IPS-20b (cell line): ENCODE measurements at regions not wholly inside any gene's neighbourhood (a gene's known extent, or its start where the extent isn't known, plus 50 kb on each side); places are given as distances from the start of the nearest gene placed in this dataset.

Experiments used
- H3K27ac ChIP-seq: one replicate; pipeline ENCODE4 v1.5.1; 2013; ENCODE audit warnings: low read length
- H3K27me3 ChIP-seq: 2 replicates; pipeline ENCODE4 v1.6.1; 2013; ENCODE audit warnings: mild to moderate bottlenecking, low read length, inconsistent platforms; ENCODE audit not compliant: insufficient read depth
- H3K36me3 ChIP-seq: 2 replicates; pipeline ENCODE4 v1.6.1; 2013; ENCODE audit warnings: low read depth, mild to moderate bottlenecking, inconsistent platforms, low read length, moderate library complexity; ENCODE audit not compliant: insufficient read depth
- H3K4me1 ChIP-seq: 2 replicates; pipeline ENCODE4 v1.6.1; 2013; ENCODE audit warnings: mild to moderate bottlenecking, control low read depth, inconsistent platforms, low read length, moderate library complexity; ENCODE audit not compliant: insufficient read depth
- H3K4me3 ChIP-seq: 2 replicates; pipeline ENCODE4 v1.5.1; 2013; ENCODE audit warnings: mild to moderate bottlenecking, low read length, inconsistent platforms
- H3K9ac ChIP-seq: 2 replicates; pipeline ENCODE4 v1.6.1; 2013; ENCODE audit warnings: low read depth, mild to moderate bottlenecking, inconsistent platforms, low read length, moderate library complexity
- H3K9me3 ChIP-seq: 2 replicates; pipeline ENCODE4 v1.6.1; 2013; ENCODE audit warnings: mild to moderate bottlenecking, low read depth, low read length, inconsistent platforms; ENCODE audit not compliant: insufficient read depth

- Histone ChIP-seq H3K9ac (no peak overlapping the region), H3K9me3 (no peaks in the 10 kb centered on the region), H3K36me3 (no peaks in the 10 kb centered on the region), H3K27ac (no peak overlapping the region), H3K4me1 (no peaks in the 10 kb centered on the region), H3K27me3 (no peaks in the 10 kb centered on the region), H3K4me3 (no peak overlapping the region)
Observed at GRCh38 chr2:41410011-41410410, 637.8 kb upstream of the PKDCC start.

DNA sequence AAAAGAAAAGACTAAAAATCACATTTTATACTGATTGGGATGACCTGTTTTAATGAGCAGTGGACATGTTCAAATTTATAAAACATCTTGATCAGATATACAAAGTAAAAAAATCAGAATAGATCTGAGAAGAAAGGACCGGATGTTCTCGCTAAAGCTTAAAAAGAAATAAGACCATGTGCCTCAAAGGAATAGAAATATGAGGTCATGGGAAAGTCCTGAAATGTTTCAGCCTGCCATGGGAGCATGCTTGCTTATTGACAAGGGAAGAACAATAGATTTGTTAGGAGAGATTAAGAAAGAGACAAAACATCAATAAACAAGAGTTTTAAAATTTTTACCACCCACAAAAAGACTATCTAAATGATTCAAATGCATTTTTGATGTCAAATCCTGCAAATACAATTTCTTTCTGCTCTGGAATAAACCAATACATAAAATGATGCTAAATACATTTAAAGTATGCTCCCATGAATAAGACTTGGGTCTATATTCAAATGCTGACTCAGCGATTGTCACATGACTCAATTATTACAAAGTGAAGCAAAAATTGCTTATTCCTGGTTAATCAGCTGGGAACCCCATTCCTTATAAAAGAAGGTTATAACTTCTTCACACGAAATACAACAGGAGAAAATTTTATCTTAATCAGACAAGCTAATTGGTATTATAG is 633.9 kb upstream of the PKDCC start:
- no peak overlapping the region for H3K27ac ChIP-seq
- H3K27me3 ChIP-seq: no peaks in the 10 kb centered on the region
- H3K4me1 ChIP-seq: no peaks in the 10 kb centered on the region
- H3K36me3 ChIP-seq: no peaks in the 10 kb centered on the region
- no peak overlapping the region for H3K9ac ChIP-seq
- no peak overlapping the region for H3K4me3 ChIP-seq
- H3K9me3 ChIP-seq: no peaks in the 10 kb centered on the region

DNA sequence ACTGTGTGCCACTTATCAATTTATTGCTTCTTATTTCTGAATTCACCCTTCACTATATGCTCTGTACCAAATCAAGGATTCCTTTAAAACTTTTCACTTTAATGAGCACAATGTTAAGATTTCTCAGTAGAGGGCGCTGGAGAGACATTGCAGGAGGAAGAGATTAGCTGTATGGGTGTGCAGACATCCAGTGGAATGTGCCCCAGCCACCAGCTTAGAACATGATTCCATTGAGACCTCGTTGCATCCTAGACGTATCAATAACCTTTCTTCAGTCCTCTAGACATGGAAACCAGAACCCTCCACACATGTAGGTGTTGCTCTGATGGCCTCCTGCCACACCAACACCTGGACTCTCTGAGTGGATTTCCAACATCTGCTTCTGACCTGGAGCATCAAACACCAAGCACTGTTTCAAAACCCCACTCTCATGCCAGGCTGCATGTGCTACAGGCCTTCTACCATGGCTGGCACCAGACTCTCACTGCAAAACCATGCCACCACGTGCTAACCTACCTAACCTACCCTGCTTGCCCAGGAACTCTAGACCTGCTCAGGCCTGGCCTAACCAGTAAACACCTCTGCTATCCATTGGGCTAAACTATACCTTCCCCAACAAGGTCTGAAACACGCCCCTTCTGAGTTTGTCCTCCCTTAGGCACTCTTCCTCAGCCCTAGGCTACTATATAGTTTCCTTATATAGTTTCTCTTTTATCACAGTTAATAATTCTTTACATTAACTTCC is 633.2 kb upstream of the PKDCC start:
- no peak overlapping the region for H3K4me3 ChIP-seq
- no peaks in the 10 kb centered on the region for H3K36me3 ChIP-seq
- H3K9ac ChIP-seq: no peak overlapping the region
- no peak overlapping the region for H3K27ac ChIP-seq
- H3K27me3 ChIP-seq: no peaks in the 10 kb centered on the region
- H3K4me1 ChIP-seq: no peaks in the 10 kb centered on the region
- no peaks in the 10 kb centered on the region for H3K9me3 ChIP-seq

DNA sequence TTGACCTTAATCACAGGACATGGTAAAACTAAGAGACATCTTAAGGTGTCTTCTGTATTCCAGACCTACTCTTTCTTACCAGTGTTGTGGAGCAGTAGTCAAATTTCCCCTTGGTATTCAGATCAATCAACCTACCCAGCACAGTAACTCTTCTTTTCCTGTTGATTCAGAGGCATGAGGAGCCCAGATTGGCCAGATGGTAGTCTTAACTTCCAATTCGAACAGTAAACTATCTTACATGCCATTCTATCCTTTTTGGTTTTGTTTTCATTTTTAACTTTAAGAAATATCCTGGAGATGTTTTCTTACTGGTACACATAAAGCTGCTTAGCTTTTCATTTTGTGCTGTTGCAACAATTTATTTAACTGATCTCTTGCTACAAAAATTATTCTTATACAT is 630.3 kb upstream of the PKDCC start:
- Histone ChIP-seq H3K36me3 (no peaks in the 10 kb centered on the region), H3K27me3 (no peaks in the 10 kb centered on the region), H3K27ac (no peak overlapping the region), H3K4me3 (no peak overlapping the region), H3K9me3 (no peaks in the 10 kb centered on the region), H3K9ac (no peak overlapping the region), H3K4me1 (no peaks in the 10 kb centered on the region)

DNA sequence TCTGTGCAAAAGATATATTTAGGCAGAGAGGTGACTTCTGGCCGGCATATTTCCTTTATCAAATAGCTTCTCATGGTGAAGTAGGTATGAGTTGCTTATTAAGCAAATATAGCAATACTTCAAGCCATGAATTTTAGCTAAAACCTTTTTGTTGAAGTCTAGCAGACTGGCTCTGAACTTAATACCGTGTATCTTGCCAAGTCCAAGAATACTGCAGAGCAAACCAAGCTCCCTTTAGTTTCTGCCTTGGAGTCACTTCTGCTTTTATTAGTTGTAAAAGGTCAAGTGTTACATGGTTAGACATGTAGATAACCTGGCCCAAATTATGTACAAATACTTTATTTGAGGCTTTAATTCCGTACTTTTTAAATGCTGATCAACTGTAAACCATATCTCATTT is 627.6 kb upstream of the PKDCC start:
- no peak overlapping the region for H3K4me3 ChIP-seq
- H3K4me1 ChIP-seq: no peaks in the 10 kb centered on the region
- H3K27me3 ChIP-seq: no peaks in the 10 kb centered on the region
- H3K9ac ChIP-seq: no peak overlapping the region
- no peak overlapping the region for H3K27ac ChIP-seq
- no peaks in the 10 kb centered on the region for H3K36me3 ChIP-seq
- no peaks in the 10 kb centered on the region for H3K9me3 ChIP-seq

- no peaks in the 10 kb centered on the region for H3K4me1 ChIP-seq
- no peak overlapping the region for H3K9ac ChIP-seq
- H3K27ac ChIP-seq: no peak overlapping the region
- no peaks in the 10 kb centered on the region for H3K36me3 ChIP-seq
- H3K9me3 ChIP-seq: no peaks in the 10 kb centered on the region
- H3K27me3 ChIP-seq: no peaks in the 10 kb centered on the region
- H3K4me3 ChIP-seq: no peak overlapping the region
Observed at GRCh38 chr2:41420872-41421271, 626.9 kb upstream of the PKDCC start.

DNA sequence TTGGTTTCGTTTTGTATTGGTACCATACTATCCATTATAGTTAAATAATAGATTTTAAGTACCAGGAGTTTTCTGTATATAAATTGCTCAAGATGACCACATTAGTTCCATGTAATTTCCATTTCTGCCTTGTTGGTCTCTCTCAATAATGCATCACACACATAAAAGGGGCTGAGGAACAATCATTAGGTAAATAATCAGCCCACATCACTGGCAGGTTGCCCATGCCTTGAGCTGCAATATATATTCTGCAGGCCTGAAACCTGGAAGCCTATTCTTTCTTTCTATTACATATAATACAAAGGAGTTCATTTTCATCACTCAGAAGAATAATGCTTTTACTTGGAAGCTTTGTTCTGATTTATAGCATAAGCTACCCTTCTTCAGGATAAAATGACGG is 616.1 kb upstream of the PKDCC start:
- H3K4me1 ChIP-seq: no peaks in the 10 kb centered on the region
- H3K27me3 ChIP-seq: no peaks in the 10 kb centered on the region
- no peak overlapping the region for H3K9ac ChIP-seq
- no peak overlapping the region for H3K4me3 ChIP-seq
- no peaks in the 10 kb centered on the region for H3K9me3 ChIP-seq
- no peak overlapping the region for H3K27ac ChIP-seq
- no peaks in the 10 kb centered on the region for H3K36me3 ChIP-seq

GRCh38 chr2:41432459-41432858 is 615.4 kb upstream of the PKDCC start:
- Histone ChIP-seq H3K4me3 (no peak overlapping the region), H3K4me1 (no peaks in the 10 kb centered on the region), H3K9ac (no peak overlapping the region), H3K9me3 (peaks cover 3% of the 10 kb centered on the region), H3K27ac (no peak overlapping the region), H3K27me3 (no peaks in the 10 kb centered on the region), H3K36me3 (no peaks in the 10 kb centered on the region)

- Histone ChIP-seq H3K4me1 (no peaks in the 10 kb centered on the region), H3K4me3 (no peak overlapping the region), H3K27me3 (no peaks in the 10 kb centered on the region), H3K9me3 (peaks cover 3% of the 10 kb centered on the region), H3K36me3 (no peaks in the 10 kb centered on the region), H3K27ac (no peak overlapping the region), H3K9ac (no peak overlapping the region)
Observed at GRCh38 chr2:41434991-41435390, 612.8 kb upstream of the PKDCC start.

- no peaks in the 10 kb centered on the region for H3K36me3 ChIP-seq
- no peak overlapping the region for H3K27ac ChIP-seq
- peaks cover 2% of the 10 kb centered on the region for H3K9me3 ChIP-seq
- H3K4me1 ChIP-seq: no peaks in the 10 kb centered on the region
- no peak overlapping the region for H3K9ac ChIP-seq
- no peaks in the 10 kb centered on the region for H3K27me3 ChIP-seq
- no peak overlapping the region for H3K4me3 ChIP-seq
Observed at GRCh38 chr2:41441958-41442357, 605.9 kb upstream of the PKDCC start.

DNA sequence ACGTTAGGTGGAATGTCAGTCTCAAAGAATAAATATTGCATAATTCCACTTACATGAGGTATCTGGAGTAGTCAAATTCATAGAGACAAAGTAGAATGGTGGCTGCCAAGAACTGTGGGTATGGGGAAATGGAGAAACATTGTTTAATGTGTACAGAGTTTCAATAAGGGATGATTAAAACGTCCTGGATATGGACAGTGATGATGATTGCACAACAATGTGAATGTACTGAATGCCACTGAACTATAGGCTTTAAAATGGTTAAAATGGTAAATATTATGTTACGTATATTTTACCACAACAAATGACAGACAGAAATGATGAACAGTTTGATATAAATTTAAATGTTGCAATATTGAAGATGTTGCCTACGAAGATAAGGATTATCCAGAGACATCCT is 602.0 kb upstream of the PKDCC start:
- H3K27ac ChIP-seq: no peak overlapping the region
- H3K27me3 ChIP-seq: no peaks in the 10 kb centered on the region
- H3K9ac ChIP-seq: no peak overlapping the region

DNA sequence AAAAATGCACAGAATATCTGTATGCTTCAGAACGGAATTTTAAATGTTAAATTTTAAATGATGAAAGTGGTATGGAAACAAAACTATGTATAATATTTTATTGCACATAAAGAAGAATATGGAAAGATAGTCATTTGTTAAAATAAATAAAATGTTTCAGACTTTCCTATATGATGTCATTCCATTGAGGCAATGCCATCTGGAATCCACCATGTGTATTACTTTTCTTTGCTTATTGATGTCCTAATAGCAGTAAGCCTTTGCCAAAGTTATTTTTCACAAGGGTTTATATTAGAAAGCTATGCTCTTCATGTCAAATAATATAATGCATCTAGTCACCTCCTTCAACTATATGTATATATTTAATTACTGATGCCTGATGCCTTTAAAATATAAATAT is 601.6 kb upstream of the PKDCC start:
- no peaks in the 10 kb centered on the region for H3K36me3 ChIP-seq

More for the DNA sequence above, 602.0 kb upstream of the PKDCC start:
- Histone ChIP-seq H3K36me3 (no peaks in the 10 kb centered on the region), H3K9me3 (no peaks in the 10 kb centered on the region), H3K4me3 (no peak overlapping the region), H3K4me1 (no peaks in the 10 kb centered on the region)

More for the DNA sequence above, 601.6 kb upstream of the PKDCC start:
- Histone ChIP-seq H3K27ac (no peak overlapping the region), H3K27me3 (no peaks in the 10 kb centered on the region), H3K4me3 (no peak overlapping the region), H3K9me3 (no peaks in the 10 kb centered on the region), H3K4me1 (no peaks in the 10 kb centered on the region), H3K9ac (no peak overlapping the region)
